Central memory CD8-positive, alpha-beta T cell (primary cell): ENCODE measurements at regions not wholly inside any gene's neighbourhood (a gene's known extent, or its start where the extent isn't known, plus 50 kb on each side); places are given as distances from the start of the nearest gene placed in this dataset.
A peak's percentile ranks its signal among the peaks of the same experiment; 100 is the strongest.

Source experiments
- ATAC-seq: fragments of 150-1000 bp; cut with Tn5 transposase; replicated peaks from 2 replicates; pipeline ENCODE4 v1.10.0; 2022; ENCODE audit warnings: mild to moderate bottlenecking, moderate FRiP score, moderate number of reproducible peaks; ENCODE audit not compliant: poor library complexity, severe bottlenecking; ENCODE audit errors: extremely low read depth
- DNase-seq, 2 donors: peaks; one replicate each; pipeline ENCODE4 v3.0.0; 2021; ENCODE audit warnings: low spot score in 2 of 2
- H3K27ac Mint-ChIP-seq: one replicate; pipeline ENCODE4 v1.8.0; 2022; ENCODE audit warnings: low read depth, mild to moderate bottlenecking, moderate library complexity, mixed read lengths
- H3K27me3 Mint-ChIP-seq: one replicate; pipeline ENCODE4 v1.8.0; 2022; ENCODE audit warnings: mixed read lengths
- H3K36me3 Mint-ChIP-seq: one replicate; pipeline ENCODE4 v1.8.0; 2022; ENCODE audit warnings: mild to moderate bottlenecking, moderate library complexity, mixed read lengths; ENCODE audit not compliant: insufficient read depth
- H3K4me1 Mint-ChIP-seq: one replicate; pipeline ENCODE4 v1.8.0; 2022; ENCODE audit warnings: mixed read lengths
- H3K4me3 Mint-ChIP-seq: one replicate; pipeline ENCODE4 v1.8.0; 2022; ENCODE audit warnings: mild to moderate bottlenecking, moderate library complexity, mixed read lengths
- H3K9me3 Mint-ChIP-seq: one replicate; pipeline ENCODE4 v1.8.0; 2022; ENCODE audit warnings: mixed read lengths

- peaks cover 68% of the 10 kb centered on the region for H3K27me3 Mint-ChIP-seq
- ATAC-seq: no peak
- H3K27ac Mint-ChIP-seq: no peak overlapping the region
- no peak for DNase-seq
- peaks cover 3% of the 10 kb centered on the region for H3K36me3 Mint-ChIP-seq
- H3K9me3 Mint-ChIP-seq: no peaks in the 10 kb centered on the region
- H3K4me1 Mint-ChIP-seq: peaks cover 12% of the 10 kb centered on the region
- no peak overlapping the region for H3K4me3 Mint-ChIP-seq
These were observed 52.9 kb upstream of the ZNF366 start for GRCh38 chr5:72559866-72560766.

GRCh38 chr5:72558383-72558782 lies 51.2 kb upstream of the ZNF366 start:
- DNase-seq (no peak), ATAC-seq (no peak)
- Mint-ChIP-seq H3K27ac (no peak overlapping the region), H3K4me1 (peaks cover 12% of the 10 kb centered on the region), H3K9me3 (no peaks in the 10 kb centered on the region), H3K27me3 (peaks cover 71% of the 10 kb centered on the region), H3K36me3 (peaks cover 3% of the 10 kb centered on the region), H3K4me3 (no peak overlapping the region)

GRCh38 chr5:72558046-72558336 lies 50.8 kb upstream of the ZNF366 start:
- Mint-ChIP-seq H3K4me3 (no peak overlapping the region), H3K4me1 (peaks cover 12% of the 10 kb centered on the region), H3K27me3 (peaks cover 71% of the 10 kb centered on the region), H3K9me3 (no peaks in the 10 kb centered on the region), H3K36me3 (peaks cover 3% of the 10 kb centered on the region), H3K27ac (no peak overlapping the region)
- DNase-seq (no peak), ATAC-seq (no peak)

GRCh38 chr5:72557167-72558045 lies 50.2 kb upstream of the ZNF366 start:
- Mint-ChIP-seq H3K4me3 (peak overlapping the region; percentile 60), H3K4me1 (peaks cover 12% of the 10 kb centered on the region), H3K9me3 (no peaks in the 10 kb centered on the region), H3K27ac (no peak overlapping the region), H3K27me3 (peaks cover 74% of the 10 kb centered on the region), H3K36me3 (peaks cover 3% of the 10 kb centered on the region)
- DNase-seq (no peak), ATAC-seq (peak; percentile 14)
